ENCODE measurements at regions not wholly inside any gene's neighbourhood (a gene's known extent, or its start where the extent isn't known, plus 50 kb on each side); places are given as distances from the start of the nearest gene placed in this dataset.

DNA sequence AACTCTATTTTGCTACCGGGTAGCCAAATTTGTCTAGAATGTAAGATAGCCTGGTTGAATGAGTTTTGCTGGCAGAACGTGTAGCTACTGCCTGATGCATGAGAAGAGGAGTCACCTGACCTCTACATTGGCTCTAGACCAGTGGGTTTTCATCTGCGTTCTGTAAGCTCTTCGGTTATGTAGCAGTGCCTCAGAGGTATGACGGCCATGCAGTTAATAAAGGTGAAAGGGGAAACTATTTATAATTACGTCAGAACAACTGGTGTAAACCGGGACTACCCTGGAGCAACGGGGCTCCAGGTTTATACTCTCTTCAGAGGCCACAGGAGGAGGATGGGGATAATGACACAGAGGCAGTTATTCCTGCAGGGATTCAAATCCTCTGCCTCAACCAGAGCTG lies 173.4 kb upstream of the KITLG start:
- Histone ChIP-seq H3K9ac (ENCODE audit: low read length in 2 of 2) (no peak overlapping the region), H3K27me3 (ENCODE audit: control insufficient read depth in 1 of 2, insufficient read depth in 2 of 2, low read length in 2 of 2) (no peaks in the 10 kb centered on the region), H3K4me3 (ENCODE audit: low read length in 2 of 2) (no peak overlapping the region), H3K9me3 (ENCODE audit: control insufficient read depth in 2 of 2, low read length in 2 of 2) (no peaks in the 10 kb centered on the region), H3K36me3 (ENCODE audit: control insufficient read depth in 2 of 2, insufficient read depth in 2 of 2, low read length in 2 of 2) (no peaks in the 10 kb centered on the region), H3K4me1 (ENCODE audit: control insufficient read depth, insufficient read depth, low read length) (peaks cover 7% of the 10 kb centered on the region), H3K27ac (ENCODE audit: low read length) (peak overlapping the region; percentile 73)

GRCh38 chr12:88753066-88753465 lies 172.8 kb upstream of the KITLG start:
- H3K4me3 ChIP-seq (ENCODE audit: low read length in 2 of 2): peak overlapping the region in 1 of 2 donors; percentile 9
- no peaks in the 10 kb centered on the region for H3K27me3 ChIP-seq (ENCODE audit: control insufficient read depth in 1 of 2, insufficient read depth in 2 of 2, low read length in 2 of 2)
- H3K27ac ChIP-seq (ENCODE audit: low read length): peak overlapping the region; percentile 73
- H3K9me3 ChIP-seq (ENCODE audit: control insufficient read depth in 2 of 2, low read length in 2 of 2): no peaks in the 10 kb centered on the region
- no peaks in the 10 kb centered on the region for H3K36me3 ChIP-seq (ENCODE audit: control insufficient read depth in 2 of 2, insufficient read depth in 2 of 2, low read length in 2 of 2)
- peaks cover 7% of the 10 kb centered on the region for H3K4me1 ChIP-seq (ENCODE audit: control insufficient read depth, insufficient read depth, low read length)
- H3K9ac ChIP-seq (ENCODE audit: low read length in 2 of 2): no peak overlapping the region

- H3K4me1 ChIP-seq (ENCODE audit: control insufficient read depth, insufficient read depth, low read length): peaks cover 7% of the 10 kb centered on the region
- no peaks in the 10 kb centered on the region for H3K27me3 ChIP-seq (ENCODE audit: control insufficient read depth in 1 of 2, insufficient read depth in 2 of 2, low read length in 2 of 2)
- no peak overlapping the region for H3K4me3 ChIP-seq (ENCODE audit: low read length in 2 of 2)
- H3K27ac ChIP-seq (ENCODE audit: low read length): no peak overlapping the region
- no peak overlapping the region for H3K9ac ChIP-seq (ENCODE audit: low read length in 2 of 2)
- no peaks in the 10 kb centered on the region for H3K36me3 ChIP-seq (ENCODE audit: control insufficient read depth in 2 of 2, insufficient read depth in 2 of 2, low read length in 2 of 2)
- H3K9me3 ChIP-seq (ENCODE audit: control insufficient read depth in 2 of 2, low read length in 2 of 2): no peaks in the 10 kb centered on the region
Measured at GRCh38 chr12:88752183-88752582, 171.9 kb upstream of the KITLG start.

GRCh38 chr12:88750867-88751543 lies 170.7 kb upstream of the KITLG start:
- no peaks in the 10 kb centered on the region for H3K36me3 ChIP-seq (ENCODE audit: control insufficient read depth in 2 of 2, insufficient read depth in 2 of 2, low read length in 2 of 2)

GRCh38 chr12:88746386-88746785 lies 166.1 kb upstream of the KITLG start:
- H3K9ac ChIP-seq (ENCODE audit: low read length in 2 of 2): no peak overlapping the region
- H3K4me3 ChIP-seq (ENCODE audit: low read length in 2 of 2): no peak overlapping the region
- H3K27me3 ChIP-seq (ENCODE audit: control insufficient read depth in 1 of 2, insufficient read depth in 2 of 2, low read length in 2 of 2): no peaks in the 10 kb centered on the region
- H3K9me3 ChIP-seq (ENCODE audit: control insufficient read depth in 2 of 2, low read length in 2 of 2): no peaks in the 10 kb centered on the region
- H3K36me3 ChIP-seq (ENCODE audit: control insufficient read depth in 2 of 2, insufficient read depth in 2 of 2, low read length in 2 of 2): no peaks in the 10 kb centered on the region
- H3K27ac ChIP-seq (ENCODE audit: low read length): no peak overlapping the region
- no peaks in the 10 kb centered on the region for H3K4me1 ChIP-seq (ENCODE audit: control insufficient read depth, insufficient read depth, low read length)

More at GRCh38 chr12:88750867-88751543, 170.7 kb upstream of the KITLG start:
- H3K9ac ChIP-seq (ENCODE audit: low read length in 2 of 2): no peak overlapping the region
- peaks cover 7% of the 10 kb centered on the region for H3K4me1 ChIP-seq (ENCODE audit: control insufficient read depth, insufficient read depth, low read length)
- H3K27ac ChIP-seq (ENCODE audit: low read length): no peak overlapping the region
- H3K4me3 ChIP-seq (ENCODE audit: low read length in 2 of 2): no peak overlapping the region
- no peaks in the 10 kb centered on the region for H3K9me3 ChIP-seq (ENCODE audit: control insufficient read depth in 2 of 2, low read length in 2 of 2)
- no peaks in the 10 kb centered on the region for H3K27me3 ChIP-seq (ENCODE audit: control insufficient read depth in 1 of 2, insufficient read depth in 2 of 2, low read length in 2 of 2)

GRCh38 chr12:88743946-88744685 lies 163.8 kb upstream of the KITLG start:
- Histone ChIP-seq H3K27ac (ENCODE audit: low read length) (no peak overlapping the region), H3K27me3 (ENCODE audit: control insufficient read depth in 1 of 2, insufficient read depth in 2 of 2, low read length in 2 of 2) (no peaks in the 10 kb centered on the region), H3K9ac (ENCODE audit: low read length in 2 of 2) (peak overlapping the region in 1 of 2 donors; percentile 34), H3K36me3 (ENCODE audit: control insufficient read depth in 2 of 2, insufficient read depth in 2 of 2, low read length in 2 of 2) (no peaks in the 10 kb centered on the region), H3K9me3 (ENCODE audit: control insufficient read depth in 2 of 2, low read length in 2 of 2) (no peaks in the 10 kb centered on the region), H3K4me1 (ENCODE audit: control insufficient read depth, insufficient read depth, low read length) (no peaks in the 10 kb centered on the region), H3K4me3 (ENCODE audit: low read length in 2 of 2) (peak overlapping the region; percentile 35 to 36)

GRCh38 chr12:88737838-88738472 lies 157.7 kb upstream of the KITLG start:
- Histone ChIP-seq H3K9me3 (ENCODE audit: control insufficient read depth in 2 of 2, low read length in 2 of 2) (no peaks in the 10 kb centered on the region), H3K36me3 (ENCODE audit: control insufficient read depth in 2 of 2, insufficient read depth in 2 of 2, low read length in 2 of 2) (no peaks in the 10 kb centered on the region)

DNA sequence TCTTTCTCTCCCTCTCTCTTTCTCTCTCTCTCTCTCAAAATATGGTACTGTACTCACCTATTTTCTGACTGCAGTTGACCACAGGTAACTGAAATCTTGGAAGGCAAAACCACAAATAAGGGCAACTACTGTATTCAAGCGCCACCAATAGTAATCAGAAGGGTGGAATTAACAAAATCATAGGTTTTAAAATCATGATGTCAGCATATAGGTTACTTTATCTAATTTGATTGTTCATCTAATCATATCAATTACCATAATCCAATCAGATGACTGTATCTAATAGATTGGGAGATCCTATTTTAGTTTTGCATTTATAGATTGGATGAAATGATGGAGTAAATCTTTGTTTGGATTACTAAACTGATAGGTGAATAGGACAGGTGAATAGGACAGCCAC lies 155.8 kb upstream of the KITLG start:
- no peaks in the 10 kb centered on the region for H3K27me3 ChIP-seq (ENCODE audit: control insufficient read depth in 1 of 2, insufficient read depth in 2 of 2, low read length in 2 of 2)
- no peak overlapping the region for H3K9ac ChIP-seq (ENCODE audit: low read length in 2 of 2)
- no peaks in the 10 kb centered on the region for H3K9me3 ChIP-seq (ENCODE audit: control insufficient read depth in 2 of 2, low read length in 2 of 2)
- no peak overlapping the region for H3K4me3 ChIP-seq (ENCODE audit: low read length in 2 of 2)
- no peak overlapping the region for H3K27ac ChIP-seq (ENCODE audit: low read length)
- H3K4me1 ChIP-seq (ENCODE audit: control insufficient read depth, insufficient read depth, low read length): no peaks in the 10 kb centered on the region
- no peaks in the 10 kb centered on the region for H3K36me3 ChIP-seq (ENCODE audit: control insufficient read depth in 2 of 2, insufficient read depth in 2 of 2, low read length in 2 of 2)

More at GRCh38 chr12:88737838-88738472, 157.7 kb upstream of the KITLG start:
- Histone ChIP-seq H3K27me3 (ENCODE audit: control insufficient read depth in 1 of 2, insufficient read depth in 2 of 2, low read length in 2 of 2) (no peaks in the 10 kb centered on the region), H3K4me3 (ENCODE audit: low read length in 2 of 2) (no peak overlapping the region), H3K27ac (ENCODE audit: low read length) (no peak overlapping the region), H3K4me1 (ENCODE audit: control insufficient read depth, insufficient read depth, low read length) (no peaks in the 10 kb centered on the region), H3K9ac (ENCODE audit: low read length in 2 of 2) (no peak overlapping the region)

- no peak overlapping the region for H3K4me3 ChIP-seq (ENCODE audit: low read length in 2 of 2)
- no peaks in the 10 kb centered on the region for H3K27me3 ChIP-seq (ENCODE audit: control insufficient read depth in 1 of 2, insufficient read depth in 2 of 2, low read length in 2 of 2)
- H3K9me3 ChIP-seq (ENCODE audit: control insufficient read depth in 2 of 2, low read length in 2 of 2): no peaks in the 10 kb centered on the region
- H3K4me1 ChIP-seq (ENCODE audit: control insufficient read depth, insufficient read depth, low read length): no peaks in the 10 kb centered on the region
- no peaks in the 10 kb centered on the region for H3K36me3 ChIP-seq (ENCODE audit: control insufficient read depth in 2 of 2, insufficient read depth in 2 of 2, low read length in 2 of 2)
- H3K27ac ChIP-seq (ENCODE audit: low read length): no peak overlapping the region
- no peak overlapping the region for H3K9ac ChIP-seq (ENCODE audit: low read length in 2 of 2)
Measured at GRCh38 chr12:88733008-88733407, 152.7 kb upstream of the KITLG start.

- no peaks in the 10 kb centered on the region for H3K36me3 ChIP-seq (ENCODE audit: control insufficient read depth in 2 of 2, insufficient read depth in 2 of 2, low read length in 2 of 2)
- H3K9ac ChIP-seq (ENCODE audit: low read length in 2 of 2): no peak overlapping the region
- H3K4me3 ChIP-seq (ENCODE audit: low read length in 2 of 2): no peak overlapping the region
- no peaks in the 10 kb centered on the region for H3K9me3 ChIP-seq (ENCODE audit: control insufficient read depth in 2 of 2, low read length in 2 of 2)
- no peaks in the 10 kb centered on the region for H3K27me3 ChIP-seq (ENCODE audit: control insufficient read depth in 1 of 2, insufficient read depth in 2 of 2, low read length in 2 of 2)
- H3K27ac ChIP-seq (ENCODE audit: low read length): no peak overlapping the region
- no peaks in the 10 kb centered on the region for H3K4me1 ChIP-seq (ENCODE audit: control insufficient read depth, insufficient read depth, low read length)
Measured at GRCh38 chr12:88729196-88729595, 148.9 kb upstream of the KITLG start.
